Astrocyte (in vitro differentiated cells and primary cell): ENCODE measurements at regions not wholly inside any gene's neighbourhood (a gene's known extent, or its start where the extent isn't known, plus 50 kb on each side); places are given as distances from the start of the nearest gene placed in this dataset.

ENCODE experiments used
- DNase-seq: peaks from one replicate; pipeline ENCODE4 v3.0.0-alpha.2; 2010; ENCODE audit warnings: low read depth
- FAIRE-seq: peaks from 2 replicates; lab custom pipeline; 2011; peaks lifted over from hg19 to GRCh38; lab: Jason Lieb, UNC
- H2AFZ ChIP-seq: 2 replicates; pipeline ENCODE4 v1.6.0; 2012; ENCODE audit warnings: low read depth, low read length, inconsistent platforms
- H3K27ac ChIP-seq: 2 replicates; pipeline ENCODE4 v1.5.1; 2011; ENCODE audit warnings: low read depth, low read length, inconsistent platforms
- H3K27me3 ChIP-seq: 2 replicates; pipeline ENCODE4 v1.6.0; 2011; ENCODE audit warnings: low read length, inconsistent platforms; ENCODE audit not compliant: insufficient read depth
- H3K36me3 ChIP-seq: 2 replicates; pipeline ENCODE4 v1.5.1; 2011; ENCODE audit warnings: low read length, inconsistent platforms; ENCODE audit not compliant: insufficient read depth
- H3K4me1 ChIP-seq: 2 replicates; pipeline ENCODE4 v1.5.1; 2011; ENCODE audit warnings: low read length, inconsistent platforms; ENCODE audit not compliant: insufficient read depth
- H3K4me2 ChIP-seq: 2 replicates; pipeline ENCODE4 v1.6.0; 2012; ENCODE audit warnings: low read length, inconsistent platforms
- H3K4me3 ChIP-seq: 2 replicates; pipeline ENCODE4 v1.5.1; 2011; ENCODE audit warnings: low read depth, mild to moderate bottlenecking, low read length, inconsistent platforms; ENCODE audit not compliant: insufficient read depth
- H3K79me2 ChIP-seq: 2 replicates; pipeline ENCODE4 v1.6.0; 2012; ENCODE audit warnings: mild to moderate bottlenecking, low read length, inconsistent platforms; ENCODE audit not compliant: insufficient read depth
- H3K9ac ChIP-seq: 2 replicates; pipeline ENCODE4 v1.6.0; 2012; ENCODE audit warnings: mild to moderate bottlenecking, low read length, inconsistent platforms
- H3K9me3 ChIP-seq: 2 replicates; pipeline ENCODE4 v1.5.1; 2012; ENCODE audit warnings: low read depth, mild to moderate bottlenecking, low read length, inconsistent platforms; ENCODE audit not compliant: insufficient read depth
- H4K20me1 ChIP-seq: 2 replicates; pipeline ENCODE4 v1.6.0; 2012; ENCODE audit warnings: low read length, inconsistent platforms; ENCODE audit not compliant: insufficient read depth
- H3K27ac Mint-ChIP-seq: one replicate; pipeline ENCODE4 v1.8.0; 2021; ENCODE audit warnings: mild to moderate bottlenecking, mixed read lengths; ENCODE audit not compliant: unreplicated experiment
- H3K27me3 Mint-ChIP-seq: one replicate; pipeline ENCODE4 v1.8.0; 2021; ENCODE audit warnings: low read depth, mixed read lengths; ENCODE audit not compliant: unreplicated experiment
- H3K36me3 Mint-ChIP-seq: one replicate; pipeline ENCODE4 v1.8.0; 2021; ENCODE audit warnings: low read depth, mixed read lengths; ENCODE audit not compliant: unreplicated experiment
- H3K4me1 Mint-ChIP-seq: one replicate; pipeline ENCODE4 v1.8.0; 2021; ENCODE audit warnings: low read depth, mixed read lengths; ENCODE audit not compliant: unreplicated experiment
- H3K4me3 Mint-ChIP-seq: one replicate; pipeline ENCODE4 v1.8.0; 2021; ENCODE audit warnings: mild to moderate bottlenecking, moderate library complexity, mixed read lengths; ENCODE audit not compliant: unreplicated experiment
- H3K9me3 Mint-ChIP-seq: one replicate; pipeline ENCODE4 v1.8.0; 2021; ENCODE audit warnings: mild to moderate bottlenecking, mixed read lengths; ENCODE audit not compliant: unreplicated experiment
- CTCF ChIP-seq: IDR thresholded peaks from 2 replicates; pipeline ENCODE4 v1.5.1; 2011; ENCODE audit warnings: low read depth, mild to moderate bottlenecking, inconsistent platforms, low read length, moderate library complexity; ENCODE audit not compliant: insufficient read depth
- EZH2 ChIP-seq: IDR thresholded peaks from 2 replicates; pipeline ENCODE4 v1.6.1; 2012; ENCODE audit warnings: mild to moderate bottlenecking, low read length, inconsistent platforms; ENCODE audit not compliant: insufficient read depth

GRCh38 chr4:177091515-177091914 is 218.2 kb upstream of the NEIL3 start:
- Mint-ChIP-seq H3K4me3 (no peak overlapping the region), H3K9me3 (no peaks in the 10 kb centered on the region), H3K27ac (no peak overlapping the region), H3K27me3 (no peaks in the 10 kb centered on the region), H3K4me1 (peaks cover 6% of the 10 kb centered on the region), H3K36me3 (no peaks in the 10 kb centered on the region)
- H3K79me2 ChIP-seq: no peaks in the 10 kb centered on the region
- no peaks in the 10 kb centered on the region for H4K20me1 ChIP-seq
- H3K4me1 ChIP-seq: no peaks in the 10 kb centered on the region
- no peaks in the 10 kb centered on the region for H3K9me3 ChIP-seq
- H2AFZ ChIP-seq: no peak overlapping the region
- H3K4me3 ChIP-seq: no peak overlapping the region
- no peaks in the 10 kb centered on the region for H3K36me3 ChIP-seq
- no peak overlapping the region for H3K4me2 ChIP-seq
- H3K9ac ChIP-seq: no peak overlapping the region
- TF ChIP-seq CTCF (no peak), EZH2 (no peak)
- FAIRE-seq (no peak), DNase-seq (no peak)
- H3K27ac ChIP-seq: no peak overlapping the region
- H3K27me3 ChIP-seq: no peaks in the 10 kb centered on the region

- Mint-ChIP-seq H3K9me3 (no peaks in the 10 kb centered on the region), H3K4me1 (peaks cover 6% of the 10 kb centered on the region), H3K27ac (no peak overlapping the region), H3K27me3 (peaks cover 2% of the 10 kb centered on the region), H3K4me3 (no peak overlapping the region), H3K36me3 (no peaks in the 10 kb centered on the region)
- no peak for DNase-seq
- Histone ChIP-seq H3K4me1 (no peaks in the 10 kb centered on the region), H3K27ac (no peak overlapping the region), H3K9me3 (no peaks in the 10 kb centered on the region), H3K4me3 (no peak overlapping the region), H3K36me3 (no peaks in the 10 kb centered on the region), H2AFZ (no peak overlapping the region), H3K27me3 (no peaks in the 10 kb centered on the region), H3K4me2 (no peak overlapping the region), H3K9ac (no peak overlapping the region), H3K79me2 (no peaks in the 10 kb centered on the region), H4K20me1 (no peaks in the 10 kb centered on the region)
- no peak for FAIRE-seq
- no peak for TF ChIP-seq EZH2
- no peak for TF ChIP-seq CTCF
Observed at GRCh38 chr4:177092807-177093206, 216.9 kb upstream of the NEIL3 start.

GRCh38 chr4:177093964-177094363 is 215.7 kb upstream of the NEIL3 start:
- H3K9ac ChIP-seq: no peak overlapping the region
- H3K4me2 ChIP-seq: no peak overlapping the region
- no peak overlapping the region for H3K27ac Mint-ChIP-seq
- H3K36me3 ChIP-seq: no peaks in the 10 kb centered on the region
- no peak for TF ChIP-seq CTCF
- no peak for TF ChIP-seq EZH2
- H3K4me3 ChIP-seq: no peak overlapping the region
- H2AFZ ChIP-seq: no peak overlapping the region
- no peaks in the 10 kb centered on the region for H3K36me3 Mint-ChIP-seq
- peaks cover 6% of the 10 kb centered on the region for H3K4me1 Mint-ChIP-seq
- H3K27ac ChIP-seq: no peak overlapping the region
- no peaks in the 10 kb centered on the region for H3K27me3 ChIP-seq
- DNase-seq (peak; percentile 21), FAIRE-seq (no peak)
- H3K4me3 Mint-ChIP-seq: no peak overlapping the region
- H3K9me3 Mint-ChIP-seq: no peaks in the 10 kb centered on the region
- no peaks in the 10 kb centered on the region for H4K20me1 ChIP-seq
- H3K79me2 ChIP-seq: no peaks in the 10 kb centered on the region
- no peaks in the 10 kb centered on the region for H3K9me3 ChIP-seq
- H3K4me1 ChIP-seq: no peaks in the 10 kb centered on the region
- peaks cover 2% of the 10 kb centered on the region for H3K27me3 Mint-ChIP-seq
